Brain microvascular endothelial cell (primary cell): ENCODE measurements at regions not wholly inside any gene's neighbourhood (a gene's known extent, or its start where the extent isn't known, plus 50 kb on each side); places are given as distances from the start of the nearest gene placed in this dataset.

Experiments used
- DNase-seq: peaks from one replicate; pipeline ENCODE4 v3.0.0-alpha.2; 2020
- H3K27ac ChIP-seq: fragments of 250-450 bp; sonication (Bioruptor Pico); 2 replicates; pipeline ENCODE4 v1.5.1; 2020; ENCODE audit warnings: mild to moderate bottlenecking, moderate library complexity
- H3K27me3 ChIP-seq: fragments of 250-450 bp; sonication (Bioruptor Pico); replicated peaks from 2 replicates; pipeline ENCODE4 v1.5.1; 2020; ENCODE audit warnings: mild to moderate bottlenecking
- H3K36me3 ChIP-seq: fragments of 250-450 bp; sonication (Bioruptor Pico); replicated peaks from 2 replicates; pipeline ENCODE4 v1.5.1; 2020; ENCODE audit warnings: mild to moderate bottlenecking
- H3K4me3 ChIP-seq: 2 replicates; pipeline ENCODE4 v1.5.1; 2011; ENCODE audit warnings: low read depth, mild to moderate bottlenecking, control low read depth, low read length, moderate library complexity
- in situ Hi-C: cut with HindIII; loops from 2 replicates; pipeline ENCODE4 v1.10.0; 2017; ENCODE audit warnings: low sequenced_read_pairs, low pct_ligation_motif_present
- TF ChIP-seq, protein P1 (sequence below): IDR thresholded peaks from 2 replicates; pipeline ENCODE4 v1.5.1; 2011; ENCODE audit warnings: low read depth, mild to moderate bottlenecking, moderate library complexity, low read length, control low read depth, inconsistent platforms; ENCODE audit errors: missing control alignments

- H3K27ac ChIP-seq = no peak overlapping the region
- no peak for DNase-seq
- H3K27me3 ChIP-seq = no peaks in the 10 kb centered on the region
- no peak overlapping the region for H3K4me3 ChIP-seq
- no peaks in the 10 kb centered on the region for H3K36me3 ChIP-seq
- in situ Hi-C loops = no loop called here
- TF ChIP-seq, protein P1, sequence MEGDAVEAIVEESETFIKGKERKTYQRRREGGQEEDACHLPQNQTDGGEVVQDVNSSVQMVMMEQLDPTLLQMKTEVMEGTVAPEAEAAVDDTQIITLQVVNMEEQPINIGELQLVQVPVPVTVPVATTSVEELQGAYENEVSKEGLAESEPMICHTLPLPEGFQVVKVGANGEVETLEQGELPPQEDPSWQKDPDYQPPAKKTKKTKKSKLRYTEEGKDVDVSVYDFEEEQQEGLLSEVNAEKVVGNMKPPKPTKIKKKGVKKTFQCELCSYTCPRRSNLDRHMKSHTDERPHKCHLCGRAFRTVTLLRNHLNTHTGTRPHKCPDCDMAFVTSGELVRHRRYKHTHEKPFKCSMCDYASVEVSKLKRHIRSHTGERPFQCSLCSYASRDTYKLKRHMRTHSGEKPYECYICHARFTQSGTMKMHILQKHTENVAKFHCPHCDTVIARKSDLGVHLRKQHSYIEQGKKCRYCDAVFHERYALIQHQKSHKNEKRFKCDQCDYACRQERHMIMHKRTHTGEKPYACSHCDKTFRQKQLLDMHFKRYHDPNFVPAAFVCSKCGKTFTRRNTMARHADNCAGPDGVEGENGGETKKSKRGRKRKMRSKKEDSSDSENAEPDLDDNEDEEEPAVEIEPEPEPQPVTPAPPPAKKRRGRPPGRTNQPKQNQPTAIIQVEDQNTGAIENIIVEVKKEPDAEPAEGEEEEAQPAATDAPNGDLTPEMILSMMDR = peak; percentile 32
Measured at GRCh38 chr3:159818399-159818798, 170.2 kb upstream of the IL12A start.

GRCh38 chr3:159818997-159819500 is 169.6 kb upstream of the IL12A start:
- no peak overlapping the region for H3K4me3 ChIP-seq
- TF ChIP-seq, protein P1 = no peak
- DNase-seq = no peak
- in situ Hi-C loops = no loop called here
- H3K36me3 ChIP-seq = no peaks in the 10 kb centered on the region
- no peaks in the 10 kb centered on the region for H3K27me3 ChIP-seq
- H3K27ac ChIP-seq = no peak overlapping the region

DNA sequence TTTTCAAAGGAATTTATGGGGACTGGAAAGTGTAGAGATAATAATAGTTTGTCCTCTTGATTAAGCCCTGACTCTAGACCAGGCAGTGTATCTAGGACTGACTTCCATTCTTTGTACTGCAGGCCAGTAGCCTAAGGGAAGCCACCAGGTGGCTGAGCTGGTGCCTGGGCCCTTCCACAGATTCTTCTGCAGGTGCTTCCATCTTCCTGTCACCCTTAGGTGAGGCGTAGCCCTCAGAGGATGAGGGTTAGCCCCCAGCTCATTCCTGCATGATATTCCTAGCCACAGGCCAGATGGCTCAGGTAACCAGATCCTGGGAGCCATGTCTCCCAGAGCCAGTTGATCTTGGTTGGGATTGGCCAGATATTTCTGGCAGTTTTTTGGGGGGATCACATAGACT is 169.0 kb upstream of the IL12A start:
- DNase-seq = no peak
- no peaks in the 10 kb centered on the region for H3K36me3 ChIP-seq
- no peaks in the 10 kb centered on the region for H3K27me3 ChIP-seq
- TF ChIP-seq, protein P1 = no peak
- no peak overlapping the region for H3K27ac ChIP-seq
- no peak overlapping the region for H3K4me3 ChIP-seq
- in situ Hi-C loops = no loop called here

GRCh38 chr3:159821110-159821509 is 167.5 kb upstream of the IL12A start:
- in situ Hi-C loops = no loop called here
- TF ChIP-seq, protein P1 = no peak
- Histone ChIP-seq H3K36me3 (no peaks in the 10 kb centered on the region), H3K27me3 (no peaks in the 10 kb centered on the region), H3K4me3 (no peak overlapping the region), H3K27ac (no peak overlapping the region)
- DNase-seq = peak; percentile 60

DNA sequence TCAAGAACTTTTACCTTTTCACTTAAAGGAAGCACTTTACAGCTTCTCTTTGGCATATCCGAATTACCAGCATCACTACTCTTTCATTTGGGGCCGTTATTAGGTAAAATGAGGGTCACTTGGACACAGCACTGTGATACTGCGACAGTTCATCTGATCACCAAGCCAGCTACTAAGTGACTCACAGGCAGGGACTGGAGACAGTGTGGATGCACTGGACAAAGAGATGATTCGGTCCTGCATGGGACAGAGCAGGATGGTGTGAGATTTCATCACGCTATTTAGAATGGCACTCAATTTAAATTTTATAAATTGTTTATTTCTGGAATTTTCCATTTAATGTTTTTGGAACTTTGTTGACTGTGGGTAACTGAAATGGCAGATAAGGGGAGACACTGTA is 166.9 kb upstream of the IL12A start:
- H3K4me3 ChIP-seq = no peak overlapping the region
- H3K27me3 ChIP-seq = no peaks in the 10 kb centered on the region
- H3K36me3 ChIP-seq = no peaks in the 10 kb centered on the region
- in situ Hi-C loops = no loop called here
- DNase-seq = no peak
- TF ChIP-seq, protein P1 = no peak
- no peak overlapping the region for H3K27ac ChIP-seq

DNA sequence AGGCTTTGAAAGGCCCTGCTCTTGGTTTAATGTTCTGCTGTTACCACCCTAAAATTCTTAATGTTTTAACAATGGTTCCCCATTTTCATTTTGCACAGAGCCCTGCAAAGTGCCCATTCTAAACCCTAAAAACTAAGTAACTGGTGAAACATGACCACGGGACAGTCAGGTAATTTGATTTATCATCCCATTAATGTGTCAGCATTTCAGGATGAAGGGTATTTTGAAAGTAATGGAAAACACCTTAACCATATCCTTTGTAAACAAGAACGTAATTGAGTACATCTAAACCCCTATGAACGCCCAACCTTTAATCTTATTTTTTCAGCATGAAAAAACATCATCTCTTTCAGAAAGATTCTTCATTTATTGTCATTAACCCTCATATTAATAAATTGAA is 164.9 kb upstream of the IL12A start:
- TF ChIP-seq, protein P1 = no peak
- in situ Hi-C loops = no loop called here

More for the DNA sequence above, 164.9 kb upstream of the IL12A start:
- Histone ChIP-seq H3K4me3 (no peak overlapping the region), H3K27me3 (no peaks in the 10 kb centered on the region), H3K27ac (peak overlapping the region; percentile 10), H3K36me3 (no peaks in the 10 kb centered on the region)
- no peak for DNase-seq
